K562 (cell line): ENCODE measurements at regions not wholly inside any gene's neighbourhood (a gene's known extent, or its start where the extent isn't known, plus 50 kb on each side); places are given as distances from the start of the nearest gene placed in this dataset.

Source experiments
- ATAC-seq: fragments of 200-7000 bp; cut with Tn5 transposase; 3 replicates; pipeline ENCODE4 v1.9.1; 2020; ENCODE audit warnings: moderate library complexity
- BruUV-seq: library from RNA; stranded (reverse); fragments of 400-500 nt; replicated peaks from 2 replicates; lab custom pipeline; 2021; lab: Mats Ljungman, UMichigan
- CTCF ChIA-PET: fragments of 300-600 bp; formaldehyde crosslinking; extraction: SDS; loops from one replicate; lab custom pipeline; 2021; ENCODE audit warnings: low intra/inter-chr PET ratio; lab: Yijun Ruan, JAX
- POLR2A ChIA-PET: fragments of 300-600, 350-650 bp; sonication (Branson Sonifier 250); formaldehyde crosslinking; extraction: SDS; loops from one replicate; lab custom pipeline; 2021; ENCODE audit warnings: antibody characterized with exemption, inconsistent platforms; lab: Yijun Ruan, JAX
- DNase-seq, 4 experiments: peaks; one replicate each; pipeline versions ENCODE4 v3.0.0 to v3.0.0-alpha.2; 2011 to 2018; ENCODE audit warnings: low spot score in 3 of 4, mixed read lengths in 3 of 4; ENCODE audit errors: extremely low read depth in 1 of 4
- FAIRE-seq: peaks from 2 replicates; lab custom pipeline; 2011; peaks lifted over from hg19 to GRCh38; lab: Jason Lieb, UNC
- H2AFZ ChIP-seq: 2 replicates; pipeline ENCODE4 v1.6.0; 2011; ENCODE audit warnings: low read depth, low read length, control low read depth, inconsistent platforms
- H3K27ac ChIP-seq: fragments of 200-600 bp; 3 replicates; pipeline ENCODE4 v1.8.0; 2011; ENCODE audit warnings: low read depth, mild to moderate bottlenecking, control low read depth, inconsistent platforms, low read length, moderate library complexity, mixed read lengths; ENCODE audit errors: extremely low read depth
- H3K27me3 ChIP-seq, 2 experiments: fragments of 300-600 bp in 1 of 2; 2 replicates in 1 of 2; 3 replicates in 1 of 2; pipeline versions ENCODE4 v1.6.0 to v1.8.0; 2011; ENCODE audit warnings: inconsistent platforms in 2 of 2, low read length in 2 of 2, mild to moderate bottlenecking in 1 of 2, mixed read lengths in 1 of 2, moderate library complexity in 1 of 2; ENCODE audit not compliant: control insufficient read depth in 2 of 2, insufficient read depth in 2 of 2
- H3K36me3 ChIP-seq: fragments of 300-600 bp; 3 replicates; pipeline ENCODE4 v1.8.0; 2011; ENCODE audit warnings: mild to moderate bottlenecking, low read length, inconsistent platforms; ENCODE audit not compliant: control insufficient read depth, insufficient read depth
- H3K4me1 ChIP-seq, 2 experiments: fragments of 200-600 bp in 1 of 2; replicated peaks in 1 of 2; 2 replicates in 1 of 2; 3 replicates in 1 of 2; pipeline versions ENCODE4 v1.5.1 to v1.8.0; 2011; ENCODE audit warnings: inconsistent platforms in 2 of 2, low read length in 2 of 2, mild to moderate bottlenecking in 1 of 2, mixed read lengths in 1 of 2, moderate library complexity in 1 of 2; ENCODE audit not compliant: control insufficient read depth in 2 of 2, insufficient read depth in 2 of 2
- H3K4me2 ChIP-seq: 2 replicates; pipeline ENCODE4 v1.6.1; 2011; ENCODE audit warnings: low read length, control low read depth, inconsistent platforms, mixed read lengths; ENCODE audit not compliant: insufficient read depth
- H3K4me3 ChIP-seq: fragments of 200-600 bp; sonication (generic), shearing (Covaris generic); 2 replicates; pipeline ENCODE4 v1.5.1; 2016; ENCODE audit warnings: control low read depth, inconsistent platforms
- H3K79me2 ChIP-seq: fragments of 200-600 bp; 3 replicates; pipeline ENCODE4 v1.8.0; 2011; ENCODE audit warnings: low read length, inconsistent platforms; ENCODE audit not compliant: control insufficient read depth, insufficient read depth
- H3K9ac ChIP-seq, 2 experiments: 2 replicates each; pipeline versions ENCODE4 v1.6.0 to v1.6.1; 2011; ENCODE audit warnings: low read depth in 2 of 2, low read length in 2 of 2, control low read depth in 1 of 2, inconsistent platforms in 1 of 2, mild to moderate bottlenecking in 1 of 2, mixed read lengths in 1 of 2; ENCODE audit not compliant: insufficient read depth in 1 of 2
- H3K9me1 ChIP-seq: one replicate; pipeline ENCODE4 v1.6.0; 2011; ENCODE audit warnings: inconsistent platforms, mild to moderate bottlenecking, low read length, moderate library complexity; ENCODE audit not compliant: control insufficient read depth, insufficient read depth
- H3K9me3 ChIP-seq: replicated peaks from 2 replicates; pipeline ENCODE4 v1.5.1; 2011; ENCODE audit warnings: low read depth, low read length, inconsistent platforms; ENCODE audit not compliant: control insufficient read depth, insufficient read depth
- H4K20me1 ChIP-seq: replicated peaks from 2 replicates; pipeline ENCODE4 v1.6.1; 2011; ENCODE audit warnings: low read length, inconsistent platforms, mixed read lengths; ENCODE audit not compliant: control insufficient read depth, insufficient read depth
- CBX1 ChIP-seq: sonication (generic); IDR thresholded peaks from 2 replicates; pipeline ENCODE4 v1.6.1; 2016; ENCODE audit warnings: antibody characterized with exemption, low read depth, mild to moderate bottlenecking
- HDAC6 ChIP-seq: IDR thresholded peaks from 2 replicates; pipeline ENCODE4 v1.6.1; 2012; ENCODE audit warnings: low read depth, mild to moderate bottlenecking, control low read depth, inconsistent platforms, low read length, moderate library complexity
- TCF7L2 ChIP-seq: fragments of 150-350 bp; IDR thresholded peaks from 2 replicates; pipeline ENCODE4 v1.6.1; 2016; ENCODE audit warnings: low read depth, mild to moderate bottlenecking, low read length, moderate library complexity
- ZNF282 ChIP-seq: sonication (generic); formaldehyde crosslinking; IDR thresholded peaks from 2 replicates; pipeline ENCODE4 v1.8.1; 2023; ENCODE audit warnings: missing genetic modification reagents
- WGBS: fragments of 100-300 bp; shearing (Covaris generic); methylation state at CpG from one replicate; pipeline ENCODE4 v1.1.6; 2016; ENCODE audit warnings: low coverage, mixed read lengths; ENCODE audit not compliant: insufficient coverage; ENCODE audit errors: missing lambda C conversion rate; 5-methylcytosine and 5-hydroxymethylcytosine counted together
- in situ Hi-C: fragments of 300-500 bp; cut with MboI; formaldehyde crosslinking; loops from 4 replicates; pipeline ENCODE4 v1.15.0; 2018; ENCODE audit warnings: inconsistent platforms, mixed read lengths
- intact Hi-C: fragments of 100-400 bp; cut with micrococcal nuclease; formaldehyde crosslinking; loops from 2 replicates; pipeline ENCODE4 v1.14.2; 2022
- TF ChIP-seq, protein P1 (sequence below): fragments of 200-600 bp; sonication (generic); IDR thresholded peaks from one replicate; pipeline ENCODE4 v1.6.1; 2012; ENCODE audit warnings: mild to moderate bottlenecking, low read depth, low read length, inconsistent platforms

DNA sequence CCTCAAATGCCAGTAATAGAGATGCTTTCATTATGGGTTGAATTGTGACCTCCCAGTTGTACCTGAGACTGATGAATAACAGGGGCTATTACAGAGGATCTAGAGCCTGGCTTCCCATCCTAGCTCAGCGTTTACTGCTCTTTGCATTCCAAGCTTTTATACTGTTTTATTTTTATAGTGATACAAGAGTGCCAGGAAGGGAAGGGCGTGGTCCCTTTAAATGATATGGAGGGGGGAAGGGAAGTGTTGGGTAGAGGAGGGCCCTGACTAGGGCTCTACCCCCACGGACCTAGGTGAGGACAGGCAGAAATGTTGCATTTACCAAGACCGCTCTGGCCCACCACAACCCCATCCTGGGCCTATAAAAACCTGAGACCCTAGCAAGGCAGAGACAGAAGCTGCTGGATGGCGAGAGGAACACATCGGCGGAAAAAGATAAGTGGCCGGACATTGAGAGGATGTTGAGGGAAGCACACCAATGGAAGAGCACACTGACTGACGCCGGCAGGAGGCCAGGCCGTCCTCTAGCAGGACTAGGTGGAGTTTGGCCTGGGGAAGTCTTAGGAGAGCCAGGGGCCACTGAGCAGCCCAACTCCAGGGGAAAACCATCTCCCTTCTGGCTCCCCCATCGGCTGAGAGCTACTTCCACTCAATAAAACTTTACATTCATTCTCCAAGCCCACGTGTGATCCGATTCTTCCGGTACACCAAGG lies 1025.9 kb downstream of the TTLL7 start:
- H3K9ac ChIP-seq = no peak overlapping the region
- CTCF ChIA-PET = no interaction called here
- no peak overlapping the region for H3K27ac ChIP-seq
- FAIRE-seq = no peak
- BruUV-seq = no TSS peak
- no peaks in the 10 kb centered on the region for H3K36me3 ChIP-seq
- H3K9me1 ChIP-seq = no peaks in the 10 kb centered on the region
- no peak overlapping the region for H2AFZ ChIP-seq
- 1% methylated on average over 15 of the region's 15 CpGs for WGBS
- no peaks in the 10 kb centered on the region for H4K20me1 ChIP-seq
- no peaks in the 10 kb centered on the region; the same call in 1 of the 2 replicates for H3K9me3 ChIP-seq
- H3K4me1 ChIP-seq = no peaks in the 10 kb centered on the region
- DNase-seq = no peak
- POLR2A ChIA-PET = no interaction called here
- intact Hi-C loops = no loop called here
- H3K4me3 ChIP-seq = no peak overlapping the region
- H3K27me3 ChIP-seq = no peaks in the 10 kb centered on the region
- TF ChIP-seq HDAC6 = no peak
- TF ChIP-seq, protein P1, sequence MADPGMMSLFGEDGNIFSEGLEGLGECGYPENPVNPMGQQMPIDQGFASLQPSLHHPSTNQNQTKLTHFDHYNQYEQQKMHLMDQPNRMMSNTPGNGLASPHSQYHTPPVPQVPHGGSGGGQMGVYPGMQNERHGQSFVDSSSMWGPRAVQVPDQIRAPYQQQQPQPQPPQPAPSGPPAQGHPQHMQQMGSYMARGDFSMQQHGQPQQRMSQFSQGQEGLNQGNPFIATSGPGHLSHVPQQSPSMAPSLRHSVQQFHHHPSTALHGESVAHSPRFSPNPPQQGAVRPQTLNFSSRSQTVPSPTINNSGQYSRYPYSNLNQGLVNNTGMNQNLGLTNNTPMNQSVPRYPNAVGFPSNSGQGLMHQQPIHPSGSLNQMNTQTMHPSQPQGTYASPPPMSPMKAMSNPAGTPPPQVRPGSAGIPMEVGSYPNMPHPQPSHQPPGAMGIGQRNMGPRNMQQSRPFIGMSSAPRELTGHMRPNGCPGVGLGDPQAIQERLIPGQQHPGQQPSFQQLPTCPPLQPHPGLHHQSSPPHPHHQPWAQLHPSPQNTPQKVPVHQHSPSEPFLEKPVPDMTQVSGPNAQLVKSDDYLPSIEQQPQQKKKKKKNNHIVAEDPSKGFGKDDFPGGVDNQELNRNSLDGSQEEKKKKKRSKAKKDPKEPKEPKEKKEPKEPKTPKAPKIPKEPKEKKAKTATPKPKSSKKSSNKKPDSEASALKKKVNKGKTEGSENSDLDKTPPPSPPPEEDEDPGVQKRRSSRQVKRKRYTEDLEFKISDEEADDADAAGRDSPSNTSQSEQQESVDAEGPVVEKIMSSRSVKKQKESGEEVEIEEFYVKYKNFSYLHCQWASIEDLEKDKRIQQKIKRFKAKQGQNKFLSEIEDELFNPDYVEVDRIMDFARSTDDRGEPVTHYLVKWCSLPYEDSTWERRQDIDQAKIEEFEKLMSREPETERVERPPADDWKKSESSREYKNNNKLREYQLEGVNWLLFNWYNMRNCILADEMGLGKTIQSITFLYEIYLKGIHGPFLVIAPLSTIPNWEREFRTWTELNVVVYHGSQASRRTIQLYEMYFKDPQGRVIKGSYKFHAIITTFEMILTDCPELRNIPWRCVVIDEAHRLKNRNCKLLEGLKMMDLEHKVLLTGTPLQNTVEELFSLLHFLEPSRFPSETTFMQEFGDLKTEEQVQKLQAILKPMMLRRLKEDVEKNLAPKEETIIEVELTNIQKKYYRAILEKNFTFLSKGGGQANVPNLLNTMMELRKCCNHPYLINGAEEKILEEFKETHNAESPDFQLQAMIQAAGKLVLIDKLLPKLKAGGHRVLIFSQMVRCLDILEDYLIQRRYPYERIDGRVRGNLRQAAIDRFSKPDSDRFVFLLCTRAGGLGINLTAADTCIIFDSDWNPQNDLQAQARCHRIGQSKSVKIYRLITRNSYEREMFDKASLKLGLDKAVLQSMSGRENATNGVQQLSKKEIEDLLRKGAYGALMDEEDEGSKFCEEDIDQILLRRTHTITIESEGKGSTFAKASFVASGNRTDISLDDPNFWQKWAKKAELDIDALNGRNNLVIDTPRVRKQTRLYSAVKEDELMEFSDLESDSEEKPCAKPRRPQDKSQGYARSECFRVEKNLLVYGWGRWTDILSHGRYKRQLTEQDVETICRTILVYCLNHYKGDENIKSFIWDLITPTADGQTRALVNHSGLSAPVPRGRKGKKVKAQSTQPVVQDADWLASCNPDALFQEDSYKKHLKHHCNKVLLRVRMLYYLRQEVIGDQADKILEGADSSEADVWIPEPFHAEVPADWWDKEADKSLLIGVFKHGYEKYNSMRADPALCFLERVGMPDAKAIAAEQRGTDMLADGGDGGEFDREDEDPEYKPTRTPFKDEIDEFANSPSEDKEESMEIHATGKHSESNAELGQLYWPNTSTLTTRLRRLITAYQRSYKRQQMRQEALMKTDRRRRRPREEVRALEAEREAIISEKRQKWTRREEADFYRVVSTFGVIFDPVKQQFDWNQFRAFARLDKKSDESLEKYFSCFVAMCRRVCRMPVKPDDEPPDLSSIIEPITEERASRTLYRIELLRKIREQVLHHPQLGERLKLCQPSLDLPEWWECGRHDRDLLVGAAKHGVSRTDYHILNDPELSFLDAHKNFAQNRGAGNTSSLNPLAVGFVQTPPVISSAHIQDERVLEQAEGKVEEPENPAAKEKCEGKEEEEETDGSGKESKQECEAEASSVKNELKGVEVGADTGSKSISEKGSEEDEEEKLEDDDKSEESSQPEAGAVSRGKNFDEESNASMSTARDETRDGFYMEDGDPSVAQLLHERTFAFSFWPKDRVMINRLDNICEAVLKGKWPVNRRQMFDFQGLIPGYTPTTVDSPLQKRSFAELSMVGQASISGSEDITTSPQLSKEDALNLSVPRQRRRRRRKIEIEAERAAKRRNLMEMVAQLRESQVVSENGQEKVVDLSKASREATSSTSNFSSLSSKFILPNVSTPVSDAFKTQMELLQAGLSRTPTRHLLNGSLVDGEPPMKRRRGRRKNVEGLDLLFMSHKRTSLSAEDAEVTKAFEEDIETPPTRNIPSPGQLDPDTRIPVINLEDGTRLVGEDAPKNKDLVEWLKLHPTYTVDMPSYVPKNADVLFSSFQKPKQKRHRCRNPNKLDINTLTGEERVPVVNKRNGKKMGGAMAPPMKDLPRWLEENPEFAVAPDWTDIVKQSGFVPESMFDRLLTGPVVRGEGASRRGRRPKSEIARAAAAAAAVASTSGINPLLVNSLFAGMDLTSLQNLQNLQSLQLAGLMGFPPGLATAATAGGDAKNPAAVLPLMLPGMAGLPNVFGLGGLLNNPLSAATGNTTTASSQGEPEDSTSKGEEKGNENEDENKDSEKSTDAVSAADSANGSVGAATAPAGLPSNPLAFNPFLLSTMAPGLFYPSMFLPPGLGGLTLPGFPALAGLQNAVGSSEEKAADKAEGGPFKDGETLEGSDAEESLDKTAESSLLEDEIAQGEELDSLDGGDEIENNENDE = no peak
- no peak for TF ChIP-seq CBX1
- no peak for TF ChIP-seq TCF7L2
- TF ChIP-seq ZNF282 (CRISPR knock-in tag) = no peak
- H3K4me2 ChIP-seq = no peak overlapping the region
- no peaks in the 10 kb centered on the region for H3K79me2 ChIP-seq
- no peak for ATAC-seq
- in situ Hi-C loops = no loop called here
